Brain microvascular endothelial cell (primary cell): ENCODE measurements at regions not wholly inside any gene's neighbourhood (a gene's known extent, or its start where the extent isn't known, plus 50 kb on each side); places are given as distances from the start of the nearest gene placed in this dataset.

Experiments used
- DNase-seq: peaks from one replicate; pipeline ENCODE4 v3.0.0-alpha.2; 2020
- H3K27ac ChIP-seq: fragments of 250-450 bp; sonication (Bioruptor Pico); 2 replicates; pipeline ENCODE4 v1.5.1; 2020; ENCODE audit warnings: mild to moderate bottlenecking, moderate library complexity
- H3K27me3 ChIP-seq: fragments of 250-450 bp; sonication (Bioruptor Pico); replicated peaks from 2 replicates; pipeline ENCODE4 v1.5.1; 2020; ENCODE audit warnings: mild to moderate bottlenecking
- H3K36me3 ChIP-seq: fragments of 250-450 bp; sonication (Bioruptor Pico); replicated peaks from 2 replicates; pipeline ENCODE4 v1.5.1; 2020; ENCODE audit warnings: mild to moderate bottlenecking
- H3K4me3 ChIP-seq: 2 replicates; pipeline ENCODE4 v1.5.1; 2011; ENCODE audit warnings: low read depth, mild to moderate bottlenecking, control low read depth, low read length, moderate library complexity
- in situ Hi-C: cut with HindIII; loops from 2 replicates; pipeline ENCODE4 v1.10.0; 2017; ENCODE audit warnings: low sequenced_read_pairs, low pct_ligation_motif_present
- TF ChIP-seq, protein P1 (sequence below): IDR thresholded peaks from 2 replicates; pipeline ENCODE4 v1.5.1; 2011; ENCODE audit warnings: low read depth, mild to moderate bottlenecking, moderate library complexity, low read length, control low read depth, inconsistent platforms; ENCODE audit errors: missing control alignments

DNA sequence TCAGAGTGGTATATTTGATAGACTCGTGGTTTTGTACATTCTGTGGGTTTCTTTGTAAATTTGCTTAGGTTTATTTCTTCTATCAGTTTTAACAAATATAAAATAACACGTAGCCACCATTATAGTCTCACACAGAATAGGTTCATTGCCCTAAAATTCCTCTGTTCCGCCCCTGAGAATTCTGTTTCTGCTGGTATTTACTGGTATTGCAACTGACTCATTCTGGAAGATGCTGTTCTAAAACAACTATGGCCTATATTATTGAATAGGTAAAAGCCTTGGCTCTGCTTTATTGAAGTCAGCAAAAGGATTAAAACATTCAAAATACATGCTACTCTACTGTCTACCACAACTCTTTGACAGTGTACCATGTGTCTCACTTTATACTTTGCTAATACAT lies 119.1 kb upstream of the CHORDC1 start:
- DNase-seq: no peak
- no peaks in the 10 kb centered on the region for H3K36me3 ChIP-seq
- no peak overlapping the region for H3K27ac ChIP-seq
- no peaks in the 10 kb centered on the region for H3K27me3 ChIP-seq
- H3K4me3 ChIP-seq: no peak overlapping the region
- TF ChIP-seq, protein P1, sequence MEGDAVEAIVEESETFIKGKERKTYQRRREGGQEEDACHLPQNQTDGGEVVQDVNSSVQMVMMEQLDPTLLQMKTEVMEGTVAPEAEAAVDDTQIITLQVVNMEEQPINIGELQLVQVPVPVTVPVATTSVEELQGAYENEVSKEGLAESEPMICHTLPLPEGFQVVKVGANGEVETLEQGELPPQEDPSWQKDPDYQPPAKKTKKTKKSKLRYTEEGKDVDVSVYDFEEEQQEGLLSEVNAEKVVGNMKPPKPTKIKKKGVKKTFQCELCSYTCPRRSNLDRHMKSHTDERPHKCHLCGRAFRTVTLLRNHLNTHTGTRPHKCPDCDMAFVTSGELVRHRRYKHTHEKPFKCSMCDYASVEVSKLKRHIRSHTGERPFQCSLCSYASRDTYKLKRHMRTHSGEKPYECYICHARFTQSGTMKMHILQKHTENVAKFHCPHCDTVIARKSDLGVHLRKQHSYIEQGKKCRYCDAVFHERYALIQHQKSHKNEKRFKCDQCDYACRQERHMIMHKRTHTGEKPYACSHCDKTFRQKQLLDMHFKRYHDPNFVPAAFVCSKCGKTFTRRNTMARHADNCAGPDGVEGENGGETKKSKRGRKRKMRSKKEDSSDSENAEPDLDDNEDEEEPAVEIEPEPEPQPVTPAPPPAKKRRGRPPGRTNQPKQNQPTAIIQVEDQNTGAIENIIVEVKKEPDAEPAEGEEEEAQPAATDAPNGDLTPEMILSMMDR: no peak
- in situ Hi-C loops: no loop called here

DNA sequence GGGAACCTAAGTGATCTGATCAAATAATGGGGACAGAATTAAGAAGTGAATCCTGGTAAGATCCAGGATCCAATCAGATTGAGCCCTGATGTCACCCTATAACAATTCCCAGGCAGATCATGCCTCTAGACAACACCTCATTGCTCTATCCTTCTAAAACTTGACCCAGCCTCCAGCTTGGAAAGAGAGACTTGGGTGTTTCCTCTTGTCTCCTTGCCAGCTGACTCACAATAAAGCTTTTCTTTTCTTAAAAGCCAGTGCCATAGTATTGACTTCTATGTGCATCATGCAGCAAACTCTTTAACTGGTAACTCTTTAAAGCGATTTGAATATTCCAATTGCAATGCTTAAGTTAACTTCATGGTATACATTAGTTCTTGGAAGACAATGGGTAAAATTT lies 109.6 kb upstream of the CHORDC1 start:
- TF ChIP-seq, protein P1: no peak
- H3K36me3 ChIP-seq: no peaks in the 10 kb centered on the region
- H3K27ac ChIP-seq: no peak overlapping the region
- no peak overlapping the region for H3K4me3 ChIP-seq
- in situ Hi-C loops: no loop called here
- peak; percentile 3 for DNase-seq
- no peaks in the 10 kb centered on the region for H3K27me3 ChIP-seq

DNA sequence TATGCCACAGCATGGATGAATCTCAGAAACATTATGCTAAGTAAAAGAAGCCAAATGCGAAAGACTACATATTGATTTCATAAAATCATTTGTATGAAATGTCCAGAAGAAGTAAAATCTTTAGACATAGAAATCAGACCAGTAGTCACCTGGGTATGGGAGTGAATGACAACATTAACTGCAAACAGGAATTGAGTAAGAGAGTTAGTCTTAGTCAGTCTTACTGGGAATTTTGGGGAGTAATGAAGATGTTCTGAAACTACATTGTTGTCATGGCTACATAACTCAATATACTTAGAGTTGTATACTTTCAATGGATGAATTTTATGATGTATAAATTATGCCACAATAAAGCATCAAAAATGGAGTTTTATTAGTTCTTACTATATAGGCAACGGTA lies 107.8 kb upstream of the CHORDC1 start:
- H3K27me3 ChIP-seq: no peaks in the 10 kb centered on the region
- H3K27ac ChIP-seq: no peak overlapping the region
- in situ Hi-C loops: no loop called here
- DNase-seq: no peak
- TF ChIP-seq, protein P1: no peak
- H3K4me3 ChIP-seq: no peak overlapping the region
- H3K36me3 ChIP-seq: no peaks in the 10 kb centered on the region

DNA sequence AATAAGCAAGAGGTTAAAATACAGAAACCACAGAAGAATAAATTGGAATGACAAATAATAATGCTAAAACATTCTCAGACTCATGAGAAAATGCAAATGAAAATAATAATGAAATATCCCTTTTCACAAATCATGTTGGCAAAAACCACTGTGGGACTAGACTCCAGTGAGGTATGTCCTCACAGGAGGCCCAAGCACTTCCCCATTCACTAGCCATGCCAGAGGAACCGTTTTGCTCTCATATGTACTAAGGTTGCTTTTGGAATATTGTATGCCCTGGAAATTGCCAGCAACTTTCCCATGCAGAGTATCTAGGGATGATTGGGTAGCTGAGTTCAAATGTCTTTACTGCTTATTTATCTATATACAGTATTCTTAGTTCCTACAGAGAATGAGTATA lies 106.2 kb upstream of the CHORDC1 start:
- TF ChIP-seq, protein P1: no peak
- H3K4me3 ChIP-seq: no peak overlapping the region
- no peak overlapping the region for H3K27ac ChIP-seq
- H3K36me3 ChIP-seq: no peaks in the 10 kb centered on the region
- DNase-seq: no peak
- in situ Hi-C loops: no loop called here
- no peaks in the 10 kb centered on the region for H3K27me3 ChIP-seq

DNA sequence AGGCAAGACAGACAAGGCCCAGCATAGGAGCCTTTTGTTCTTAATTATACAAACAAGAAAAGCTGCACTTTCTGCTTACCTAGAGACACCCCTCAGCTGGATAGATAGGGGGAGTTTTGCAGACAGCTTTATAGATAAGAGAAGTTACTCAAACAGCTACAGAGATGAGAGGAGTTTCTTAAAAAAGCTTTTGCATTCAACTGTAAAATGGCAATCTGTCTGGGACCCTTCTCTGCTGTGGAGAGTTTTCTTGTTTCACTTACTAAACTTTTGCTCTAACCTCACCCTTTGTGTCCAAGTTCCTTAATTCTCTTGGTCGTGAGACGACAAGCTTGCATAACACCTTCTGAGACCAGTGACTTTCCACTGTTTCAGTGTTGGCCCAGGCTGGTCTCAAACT lies 103.8 kb upstream of the CHORDC1 start:
- in situ Hi-C loops: no loop called here
- H3K27me3 ChIP-seq: no peaks in the 10 kb centered on the region
- no peak overlapping the region for H3K4me3 ChIP-seq

DNA sequence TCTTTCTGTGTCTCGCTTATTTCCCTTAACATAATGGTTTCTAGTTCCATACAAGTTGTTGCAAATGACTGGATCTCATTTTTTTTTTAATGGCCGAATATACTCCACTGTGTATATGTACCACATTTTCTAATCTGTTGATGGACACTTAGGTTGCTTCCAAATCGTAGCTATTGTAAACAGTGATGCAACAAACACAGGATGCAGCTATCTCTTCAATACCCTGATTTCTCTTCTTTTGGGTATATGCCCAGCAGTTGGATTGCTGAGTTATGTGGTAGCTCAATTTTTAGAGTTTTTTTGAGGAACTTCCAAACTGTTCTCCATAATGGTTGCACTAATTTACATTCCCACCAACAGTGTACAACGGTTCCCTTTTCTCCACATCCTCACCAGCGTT lies 100.4 kb upstream of the CHORDC1 start:
- TF ChIP-seq, protein P1: no peak
- no peaks in the 10 kb centered on the region for H3K27me3 ChIP-seq
- H3K36me3 ChIP-seq: no peaks in the 10 kb centered on the region
- H3K4me3 ChIP-seq: no peak overlapping the region
- H3K27ac ChIP-seq: no peak overlapping the region
- in situ Hi-C loops: no loop called here
- DNase-seq: no peak

More for the DNA sequence above, 103.8 kb upstream of the CHORDC1 start:
- TF ChIP-seq, protein P1: no peak
- no peak for DNase-seq
- Histone ChIP-seq H3K36me3 (no peaks in the 10 kb centered on the region), H3K27ac (no peak overlapping the region)
